Esophagus squamous epithelium (tissue), 5 donors: ENCODE measurements at regions not wholly inside any gene's neighbourhood (a gene's known extent, or its start where the extent isn't known, plus 50 kb on each side); places are given as distances from the start of the nearest gene placed in this dataset.

Source experiments
- DNase-seq: peaks from one replicate; lab custom pipeline; 2025; lab: John Stamatoyannopoulos, UW
- H3K27ac ChIP-seq, 4 donors: fragments of 200-600 bp; sonication (generic); one replicate each; pipeline ENCODE4 v1.5.1; 2016 to 2019; ENCODE audit warnings: mild to moderate bottlenecking in 1 of 4
- H3K27me3 ChIP-seq, 4 donors: fragments of 200-600 bp; sonication (generic); 1 replicate in 3 of 4; 2 replicates in 1 of 4; pipeline versions ENCODE4 v1.5.1 to v1.6.0; 2017 to 2021; ENCODE audit warnings: antibody characterized with exemption in 1 of 4
- H3K36me3 ChIP-seq, 3 donors: fragments of 200-600 bp; sonication (generic); one replicate each; pipeline ENCODE4 v1.5.1; 2016 to 2019
- H3K4me1 ChIP-seq, 3 donors: fragments of 200-600 bp; sonication (generic); one replicate each; pipeline ENCODE4 v1.5.1; 2017 to 2019
- H3K4me3 ChIP-seq, 4 donors: fragments of 200-600 bp; sonication (generic); 1 replicate in 3 of 4; 2 replicates in 1 of 4; pipeline ENCODE4 v1.5.1; 2016 to 2019; ENCODE audit warnings: mild to moderate bottlenecking in 2 of 4, moderate library complexity in 1 of 4
- H3K9me3 ChIP-seq, 3 donors: fragments of 200-600 bp; sonication (generic); one replicate each; pipeline ENCODE4 v1.5.1; 2016 to 2019
- POLR2A ChIP-seq, 4 donors: fragments of 450-650 bp; IDR thresholded peaks; one replicate each; pipeline ENCODE4 v1.6.1; 2017; ENCODE audit warnings: antibody characterized with exemption in 4 of 4, mild to moderate bottlenecking in 4 of 4, moderate library complexity in 3 of 4
- WGBS, 2 donors: methylation state at CpG; one replicate each; pipeline ENCODE4 v1.1.5; 2018; 5-methylcytosine and 5-hydroxymethylcytosine counted together
- intact Hi-C: fragments of 100-400 bp; cut with DNase I; formaldehyde crosslinking; loops from one replicate; pipeline ENCODE4 v1.15.0; 2022
- TF ChIP-seq, protein P1 (sequence below), 6 experiments: fragments of 450-650 bp in 4 of 6; fragments of 200-600 bp in 2 of 6; sonication (generic) in 2 of 6; IDR thresholded peaks; one replicate each; pipeline ENCODE4 v1.5.1; 2016 to 2019; ENCODE audit warnings: antibody characterized with exemption in 6 of 6, mild to moderate bottlenecking in 4 of 6, moderate library complexity in 4 of 6
- donor health status: DM: yes; HTN: yes; CAD: no.

DNA sequence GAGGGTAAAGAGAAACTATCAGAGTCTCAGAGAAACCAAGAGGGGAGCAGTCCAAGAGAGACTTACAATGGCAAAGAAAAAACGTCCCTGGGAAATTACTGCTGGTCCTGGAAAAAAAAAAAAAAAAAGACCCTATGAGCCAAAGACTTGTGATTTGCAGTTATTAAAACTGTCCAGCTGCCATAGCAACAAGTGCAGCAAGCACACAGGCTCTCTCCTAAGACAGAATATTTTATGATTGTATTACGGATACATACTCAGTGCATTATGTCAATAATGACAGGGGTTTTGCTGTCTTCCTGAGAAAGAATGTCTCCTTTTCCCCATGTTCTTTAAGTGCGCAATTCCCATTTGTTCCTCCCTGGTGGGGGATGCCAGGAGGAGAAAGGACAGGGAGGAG, 178.5 kb downstream of the GPAM start:
- no peak for TF ChIP-seq POLR2A (IDR thresholded peaks at IDR 0.05)
- TF ChIP-seq, protein P1, sequence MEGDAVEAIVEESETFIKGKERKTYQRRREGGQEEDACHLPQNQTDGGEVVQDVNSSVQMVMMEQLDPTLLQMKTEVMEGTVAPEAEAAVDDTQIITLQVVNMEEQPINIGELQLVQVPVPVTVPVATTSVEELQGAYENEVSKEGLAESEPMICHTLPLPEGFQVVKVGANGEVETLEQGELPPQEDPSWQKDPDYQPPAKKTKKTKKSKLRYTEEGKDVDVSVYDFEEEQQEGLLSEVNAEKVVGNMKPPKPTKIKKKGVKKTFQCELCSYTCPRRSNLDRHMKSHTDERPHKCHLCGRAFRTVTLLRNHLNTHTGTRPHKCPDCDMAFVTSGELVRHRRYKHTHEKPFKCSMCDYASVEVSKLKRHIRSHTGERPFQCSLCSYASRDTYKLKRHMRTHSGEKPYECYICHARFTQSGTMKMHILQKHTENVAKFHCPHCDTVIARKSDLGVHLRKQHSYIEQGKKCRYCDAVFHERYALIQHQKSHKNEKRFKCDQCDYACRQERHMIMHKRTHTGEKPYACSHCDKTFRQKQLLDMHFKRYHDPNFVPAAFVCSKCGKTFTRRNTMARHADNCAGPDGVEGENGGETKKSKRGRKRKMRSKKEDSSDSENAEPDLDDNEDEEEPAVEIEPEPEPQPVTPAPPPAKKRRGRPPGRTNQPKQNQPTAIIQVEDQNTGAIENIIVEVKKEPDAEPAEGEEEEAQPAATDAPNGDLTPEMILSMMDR (IDR thresholded peaks at IDR 0.05) = no peak
- Histone ChIP-seq H3K27ac (no peak overlapping the region), H3K27me3 (no peaks in the 10 kb centered on the region), H3K9me3 (no peaks in the 10 kb centered on the region), H3K4me1 (no peaks in the 10 kb centered on the region), H3K4me3 (no peak overlapping the region), H3K36me3 (no peaks in the 10 kb centered on the region)
- no peak for DNase-seq
- 61 to 69% methylated on average over 3 of the region's 3 CpGs for WGBS, 2 donors
- intact Hi-C loops = no loop called here

DNA sequence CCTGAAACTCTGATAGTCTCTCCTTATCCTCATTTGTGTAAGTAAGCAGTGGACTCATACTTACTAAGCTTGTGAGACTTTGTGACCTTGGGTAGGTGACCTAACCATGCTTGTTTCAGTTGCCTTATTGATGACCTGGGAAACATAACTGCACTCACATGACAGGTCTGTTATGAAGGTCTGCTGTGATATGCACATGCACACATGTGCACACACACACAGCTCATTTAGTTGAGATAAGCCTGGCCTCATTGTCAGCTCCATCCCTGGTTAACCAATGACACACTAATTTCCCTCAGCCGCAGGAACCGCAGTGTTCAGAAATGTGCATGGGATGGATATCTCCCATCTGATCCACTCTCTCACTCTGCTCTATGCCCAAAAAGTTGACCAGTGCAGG, 177.2 kb downstream of the GPAM start:
- H3K4me1 ChIP-seq = no peaks in the 10 kb centered on the region
- DNase-seq = no peak
- H3K4me3 ChIP-seq = no peak overlapping the region
- H3K27me3 ChIP-seq = no peaks in the 10 kb centered on the region
- H3K9me3 ChIP-seq = no peaks in the 10 kb centered on the region
- 100% methylated on average over 2 of the region's 2 CpGs for WGBS, 2 donors
- H3K27ac ChIP-seq = no peak overlapping the region
- TF ChIP-seq, protein P1 (IDR thresholded peaks at IDR 0.05) = no peak
- no peak for TF ChIP-seq POLR2A (IDR thresholded peaks at IDR 0.05)
- H3K36me3 ChIP-seq = no peaks in the 10 kb centered on the region
- intact Hi-C loops = no loop called here

DNA sequence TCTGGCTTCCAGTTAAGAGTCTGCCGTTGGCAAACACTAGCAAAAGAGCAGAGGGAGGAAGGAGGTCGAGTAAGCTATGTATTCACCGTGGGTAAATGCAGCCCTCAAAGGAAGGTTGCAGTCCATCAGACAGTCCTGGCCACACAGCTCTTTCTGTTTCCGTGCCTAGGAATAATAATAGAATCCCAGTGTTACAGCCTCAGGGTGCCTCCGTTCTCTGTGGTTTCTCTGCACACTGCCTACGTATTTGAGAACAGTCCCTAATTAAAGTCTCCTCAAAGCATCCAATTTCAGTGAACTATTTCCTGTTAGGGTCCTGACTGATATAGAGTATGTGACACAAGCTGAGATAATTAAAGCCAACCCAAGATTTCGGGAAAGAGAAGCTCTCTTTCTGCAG, 176.7 kb downstream of the GPAM start:
- H3K4me1 ChIP-seq = no peaks in the 10 kb centered on the region
- 77 to 82% methylated on average over 6 to 7 of the region's 7 CpGs for WGBS, 2 donors
- intact Hi-C loops = no loop called here
- no peaks in the 10 kb centered on the region for H3K36me3 ChIP-seq
- TF ChIP-seq, protein P1 (IDR thresholded peaks at IDR 0.05) = no peak
- no peak for TF ChIP-seq POLR2A (IDR thresholded peaks at IDR 0.05)
- no peaks in the 10 kb centered on the region for H3K27me3 ChIP-seq
- H3K4me3 ChIP-seq = no peak overlapping the region
- no peak overlapping the region for H3K27ac ChIP-seq
- H3K9me3 ChIP-seq = no peaks in the 10 kb centered on the region
- DNase-seq = no peak

DNA sequence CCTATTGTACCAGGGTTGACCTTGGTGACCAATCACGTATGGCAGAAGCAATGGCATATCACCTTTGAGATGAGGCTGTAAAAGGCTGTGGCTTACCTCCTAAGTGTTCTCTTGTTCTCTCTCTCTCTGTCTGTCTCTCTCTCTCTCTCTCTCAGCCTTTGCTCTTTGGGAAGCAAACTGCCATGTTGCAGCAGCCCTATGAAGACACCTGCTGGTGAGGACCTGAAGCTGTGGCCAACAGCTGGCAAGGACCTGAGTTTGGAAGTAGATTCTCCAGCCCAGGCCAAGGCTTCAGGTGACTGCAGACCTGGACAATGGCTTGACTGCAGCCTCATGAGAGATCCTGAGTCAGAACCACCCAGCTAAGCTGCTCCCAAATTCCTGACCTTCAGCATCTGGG, 161.4 kb downstream of the GPAM start:
- H3K27ac ChIP-seq = no peak overlapping the region
- WGBS, 2 donors = 50 to 63% methylated on average over 1 of the region's 1 CpG
- no peak for DNase-seq
- intact Hi-C loops = no loop called here
- H3K36me3 ChIP-seq = no peaks in the 10 kb centered on the region
- H3K4me1 ChIP-seq = no peaks in the 10 kb centered on the region
- H3K27me3 ChIP-seq = no peaks in the 10 kb centered on the region
- no peak overlapping the region for H3K4me3 ChIP-seq
- H3K9me3 ChIP-seq = no peaks in the 10 kb centered on the region
- TF ChIP-seq, protein P1 (IDR thresholded peaks at IDR 0.05) = no peak
- no peak for TF ChIP-seq POLR2A (IDR thresholded peaks at IDR 0.05)

DNA sequence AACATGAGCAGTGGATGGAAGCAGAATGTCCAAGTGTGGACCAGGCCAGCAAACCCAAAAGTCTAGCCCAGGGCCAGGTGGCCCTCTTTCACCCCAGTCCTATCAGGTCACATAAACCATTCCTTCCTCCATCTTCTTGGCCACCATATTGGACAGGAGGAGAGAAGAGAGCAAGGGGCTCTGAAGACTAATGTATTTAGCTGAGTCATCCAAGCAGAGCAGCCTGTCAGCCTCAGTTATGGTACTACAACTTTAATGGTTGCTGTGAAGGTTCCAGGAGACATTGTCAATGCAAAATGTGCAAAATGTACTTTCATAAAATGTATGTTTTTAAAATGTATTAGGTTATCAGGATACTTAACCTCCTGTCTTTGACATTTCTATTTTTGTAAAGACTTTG, 159.5 kb downstream of the GPAM start:
- no peak overlapping the region for H3K27ac ChIP-seq
- no peak for TF ChIP-seq POLR2A (IDR thresholded peaks at IDR 0.05)
- TF ChIP-seq, protein P1 (IDR thresholded peaks at IDR 0.05) = no peak
- H3K4me1 ChIP-seq = no peaks in the 10 kb centered on the region
- H3K36me3 ChIP-seq = no peaks in the 10 kb centered on the region
- no peak for DNase-seq
- H3K4me3 ChIP-seq = no peak overlapping the region
- no peaks in the 10 kb centered on the region for H3K27me3 ChIP-seq
- no peaks in the 10 kb centered on the region for H3K9me3 ChIP-seq
- intact Hi-C loops = no loop called here
